HCT116 (cell line): ENCODE measurements at regions not wholly inside any gene's neighbourhood (a gene's known extent, or its start where the extent isn't known, plus 50 kb on each side); places are given as distances from the start of the nearest gene placed in this dataset.
A peak's percentile ranks its signal among the peaks of the same experiment; 100 is the strongest.

ENCODE experiments used
- ATAC-seq: fragments of 200-7000 bp; cut with Tn5 transposase; 2 replicates; pipeline ENCODE4 v1.9.1; 2020; ENCODE audit warnings: mild to moderate bottlenecking, moderate library complexity
- BruUV-seq: library from RNA; stranded (reverse); fragments of 400-500 nt; replicated peaks from 2 replicates; lab custom pipeline; 2021; lab: Mats Ljungman, UMichigan
- CTCF ChIA-PET: fragments of 300-600 bp; sonication (Branson Sonifier 250); formaldehyde crosslinking; loops from one replicate; lab custom pipeline; 2021; ENCODE audit warnings: antibody characterized with exemption; lab: Charles Lee
- POLR2A ChIA-PET: fragments of 300-600, 350-600 bp; sonication (Branson Sonifier 250); formaldehyde crosslinking; loops from one replicate; lab custom pipeline; 2021; ENCODE audit warnings: antibody characterized with exemption; lab: Charles Lee
- RAD21 ChIA-PET, 2 experiments: fragments of 300-600 bp; sonication (Branson Sonifier 250); formaldehyde crosslinking; loops; one replicate each; lab custom pipeline; 2023; ENCODE audit warnings: low total read pairs in 2 of 2; ENCODE audit not compliant: uncharacterized antibody in 2 of 2, unreplicated experiment in 2 of 2, low non-redundant PET in 1 of 2; lab: Charles Lee
- DNase-seq: peaks from one replicate; pipeline ENCODE4 v3.0.0-alpha.2; 2010; ENCODE audit warnings: low read depth, low spot score
- H2AFZ ChIP-seq: fragments of 200-600 bp; shearing (Covaris generic), sonication (generic); 2 replicates; pipeline ENCODE4 v1.6.1; 2017; ENCODE audit warnings: low read depth, mixed run types, mixed read lengths, antibody characterized with exemption, low read length; ENCODE audit not compliant: poor library complexity, severe bottlenecking
- H3K27ac ChIP-seq: 2 replicates; pipeline ENCODE4 v1.5.1; 2012; ENCODE audit warnings: low read depth, low read length
- H3K27me3 ChIP-seq: fragments of 200-600 bp; sonication (generic); 2 replicates; pipeline ENCODE4 v1.6.1; 2016; ENCODE audit warnings: mixed run types, low read length, mixed read lengths; ENCODE audit not compliant: insufficient read depth
- H3K36me3 ChIP-seq, 2 experiments: fragments of 200-500 bp in 1 of 2; fragments of 200-600 bp in 1 of 2; sonication (Bioruptor generic) in 1 of 2; sonication (generic) in 1 of 2; 2 replicates each; pipeline versions ENCODE4 v1.5.1 to v1.6.1; 2014 to 2016; ENCODE audit warnings: low read length in 2 of 2, inconsistent platforms in 1 of 2, mixed read lengths in 1 of 2, mixed run types in 1 of 2; ENCODE audit not compliant: insufficient read depth in 2 of 2, control insufficient read depth in 1 of 2
- H3K4me1 ChIP-seq, 2 experiments: fragments of 200-600 bp in 1 of 2; sonication (generic) in 1 of 2; 2 replicates each; pipeline versions ENCODE4 v1.5.1 to v1.6.1; 2012 to 2017; ENCODE audit warnings: low read length in 2 of 2, inconsistent platforms in 1 of 2, mild to moderate bottlenecking in 1 of 2, mixed read lengths in 1 of 2, mixed run types in 1 of 2, moderate library complexity in 1 of 2; ENCODE audit not compliant: insufficient read depth in 2 of 2, control insufficient read depth in 1 of 2
- H3K4me2 ChIP-seq: fragments of 200-600 bp; sonication (generic); 2 replicates; pipeline ENCODE4 v1.6.1; 2017; ENCODE audit warnings: mixed run types, low read length, mixed read lengths
- H3K4me3 ChIP-seq, 2 experiments: fragments of 200-600 bp in 1 of 2; sonication (generic) in 1 of 2; replicated peaks in 1 of 2; 2 replicates each; pipeline ENCODE4 v1.5.1; 2011 to 2016; ENCODE audit warnings: low read length in 2 of 2, control low read depth in 1 of 2, low read depth in 1 of 2, mild to moderate bottlenecking in 1 of 2, mixed read lengths in 1 of 2, mixed run types in 1 of 2
- H3K79me2 ChIP-seq: fragments of 200-600 bp; sonication (generic); 2 replicates; pipeline ENCODE4 v1.6.1; 2017; ENCODE audit warnings: mild to moderate bottlenecking, mixed run types, low read length, moderate library complexity, mixed read lengths; ENCODE audit not compliant: insufficient read depth
- H3K9ac ChIP-seq: fragments of 200-600 bp; sonication (generic); 2 replicates; pipeline ENCODE4 v1.6.1; 2016; ENCODE audit warnings: low read length, mixed read lengths
- H3K9me2 ChIP-seq: fragments of 200-600 bp; sonication (generic), shearing (Covaris generic); 2 replicates; pipeline ENCODE4 v1.6.1; 2017; ENCODE audit warnings: mixed run types, mild to moderate bottlenecking, moderate library complexity; ENCODE audit not compliant: insufficient read depth
- H3K9me3 ChIP-seq, 2 experiments: fragments of 200-500 bp in 1 of 2; fragments of 200-600 bp in 1 of 2; sonication (Bioruptor generic) in 1 of 2; sonication (generic) in 1 of 2; 2 replicates each; pipeline ENCODE4 v1.6.1; 2014 to 2017; ENCODE audit warnings: low read length in 2 of 2, mixed read lengths in 2 of 2, inconsistent platforms in 1 of 2, low read depth in 1 of 2, mild to moderate bottlenecking in 1 of 2, mixed run types in 1 of 2, moderate library complexity in 1 of 2; ENCODE audit not compliant: control insufficient read depth in 1 of 2, insufficient read depth in 1 of 2
- H4K20me1 ChIP-seq: fragments of 200-600 bp; sonication (generic), shearing (Covaris generic); 2 replicates; pipeline ENCODE4 v1.6.1; 2017; ENCODE audit warnings: mixed run types, mild to moderate bottlenecking, moderate library complexity; ENCODE audit not compliant: insufficient read depth
- CEBPB ChIP-seq: IDR thresholded peaks from 2 replicates; pipeline ENCODE4 v1.6.1; 2012; ENCODE audit warnings: low read depth
- CTCF ChIP-seq, 3 experiments: fragments of 200-600 bp in 1 of 3; sonication (generic) in 1 of 3; IDR thresholded peaks in 2 of 3; conservative IDR thresholded peaks in 1 of 3; 2 replicates each; pipeline ENCODE4 v1.5.1; 2012 to 2017; ENCODE audit warnings: low read depth in 2 of 3, low read length in 2 of 3, antibody characterized with exemption in 1 of 3, borderline replicate concordance in 1 of 3, control low read depth in 1 of 3, mild to moderate bottlenecking in 1 of 3, mixed read lengths in 1 of 3, mixed run types in 1 of 3, moderate library complexity in 1 of 3; ENCODE audit not compliant: insufficient read depth in 1 of 3
- EGR1 ChIP-seq: IDR thresholded peaks from 2 replicates; pipeline ENCODE4 v1.6.1; 2012; ENCODE audit warnings: low read depth
- FOSL1 ChIP-seq: IDR thresholded peaks from 2 replicates; pipeline ENCODE4 v1.6.1; 2012; ENCODE audit warnings: low read depth
- POLR2A ChIP-seq: IDR thresholded peaks from 2 replicates; pipeline ENCODE4 v1.7.0; 2011; ENCODE audit warnings: borderline replicate concordance; ENCODE audit not compliant: insufficient read depth, insufficient read length; ENCODE audit errors: extremely low read depth
- POLR2AphosphoS5 ChIP-seq: IDR thresholded peaks from 2 replicates; pipeline ENCODE4 v1.6.1; 2011; ENCODE audit warnings: mild to moderate bottlenecking, low read depth, low read length, moderate library complexity
- RAD21 ChIP-seq: IDR thresholded peaks from 2 replicates; pipeline ENCODE4 v1.6.1; 2012; ENCODE audit warnings: low read depth, mild to moderate bottlenecking
- SIN3A ChIP-seq: IDR thresholded peaks from 2 replicates; pipeline ENCODE4 v1.6.1; 2012; ENCODE audit warnings: low read depth
- TCF7L2 ChIP-seq: IDR thresholded peaks from 2 replicates; pipeline ENCODE4 v1.7.0; 2011; ENCODE audit warnings: borderline replicate concordance, inconsistent platforms; ENCODE audit not compliant: insufficient read depth, insufficient read length; ENCODE audit errors: extremely low read depth
- ZFX ChIP-seq: fragments of 450-650 bp; IDR thresholded peaks from 2 replicates; pipeline ENCODE4 v1.6.1; 2017
- ZNF274 ChIP-seq: fragments of 200-500 bp; sonication (Bioruptor generic); IDR thresholded peaks from 2 replicates; pipeline ENCODE4 v1.6.1; 2014; ENCODE audit warnings: mild to moderate bottlenecking, low read depth, low read length, inconsistent platforms
- intact Hi-C: fragments of 100-400 bp; cut with micrococcal nuclease; formaldehyde crosslinking; loops from 2 replicates; pipeline ENCODE4 v1.10.0; 2022

- TF ChIP-seq CTCF (IDR thresholded peaks at IDR 0.05 in 2 of 3, conservative IDR thresholded peaks at IDR 0.05 in 1 of 3; ENCODE audit: borderline replicate concordance in 1 of 3, insufficient read depth in 1 of 3, low read depth in 2 of 3, low read length in 2 of 3): no peak
- TF ChIP-seq EGR1: no peak
These were observed 916.6 kb downstream of the IPMK start (continued) for GRCh38 chr10:57351076-57351475.

DNA sequence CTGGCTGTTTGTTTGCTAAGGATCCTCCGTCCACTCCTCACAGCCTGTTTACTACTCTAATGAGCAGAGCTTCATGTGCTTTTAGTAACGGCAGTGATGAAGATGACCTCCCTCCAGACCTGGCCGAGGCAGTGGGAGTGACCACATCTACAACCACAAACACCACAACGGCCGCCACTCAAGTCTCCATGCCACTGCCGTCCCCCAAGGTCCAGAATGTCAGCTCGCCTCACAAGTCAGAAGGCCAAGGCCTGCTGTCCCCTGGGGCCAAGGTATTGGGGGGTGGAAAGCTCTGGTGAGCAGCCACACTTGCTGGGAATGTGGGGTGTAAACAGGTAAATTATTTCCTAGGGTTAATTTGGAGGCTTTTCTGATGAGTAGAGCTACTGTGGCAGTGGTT is 926.4 kb downstream of the IPMK start:
- CTCF ChIA-PET: no interaction called here
- H3K27ac ChIP-seq: no peak overlapping the region
- no peak overlapping the region for H3K4me2 ChIP-seq
- DNase-seq (no peak), ATAC-seq (no peak)
- RAD21 ChIA-PET: no interaction called here
- no peak overlapping the region for H3K9ac ChIP-seq
- no peaks in the 10 kb centered on the region for H3K27me3 ChIP-seq
- BruUV-seq: no TSS peak
- H3K4me3 ChIP-seq: no peak overlapping the region
- H3K9me2 ChIP-seq: no peaks in the 10 kb centered on the region
- intact Hi-C loops: no loop called here
- no peaks in the 10 kb centered on the region for H4K20me1 ChIP-seq
- POLR2A ChIA-PET: no interaction called here
- H3K79me2 ChIP-seq: no peaks in the 10 kb centered on the region
- no peaks in the 10 kb centered on the region for H3K36me3 ChIP-seq
- peaks cover 0 to 14% of the 10 kb centered on the region in 2 experiments; a peak in 2 of 4 replicates for H3K9me3 ChIP-seq
- H2AFZ ChIP-seq: no peak overlapping the region
- H3K4me1 ChIP-seq: no peaks in the 10 kb centered on the region
- TF ChIP-seq RAD21 (no peak), POLR2AphosphoS5 (no peak)

DNA sequence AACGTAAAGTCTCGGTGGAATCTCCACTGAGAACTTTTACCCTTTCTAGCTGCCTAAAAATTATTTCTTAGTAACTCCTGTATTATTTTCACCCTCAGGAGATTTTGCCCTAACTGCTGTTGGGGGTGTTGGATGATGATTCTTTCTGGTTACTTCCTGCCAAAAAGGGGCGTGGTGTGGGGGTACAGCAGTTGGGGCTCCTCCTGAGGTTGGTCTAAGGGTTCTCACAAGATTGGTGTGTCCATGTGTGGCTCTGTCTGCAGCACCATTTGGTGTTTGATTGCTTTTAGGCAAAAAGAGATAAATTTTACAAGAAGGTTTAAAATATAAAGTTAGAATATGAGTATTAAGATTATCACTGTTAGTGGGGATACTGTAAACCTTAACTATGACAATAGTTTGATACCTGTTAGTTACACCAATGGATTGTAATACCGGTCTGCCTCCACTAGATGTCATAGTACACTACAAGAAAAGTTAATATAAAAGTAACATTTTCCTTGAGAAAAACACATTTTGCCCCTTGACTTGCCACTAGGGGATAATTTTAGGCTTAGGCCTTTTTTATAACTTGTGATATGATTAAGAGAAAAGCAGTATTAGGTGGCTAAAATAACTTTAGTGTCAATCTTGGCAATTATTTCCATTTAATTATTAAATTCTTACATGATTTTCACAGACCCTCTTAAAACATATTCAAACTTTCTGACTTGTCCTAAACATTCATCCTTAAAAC is 928.7 kb downstream of the IPMK start:
- peak; percentile 47; the same call in 1 of the 2 replicates for ATAC-seq
- RAD21 ChIA-PET: no interaction called here
- H2AFZ ChIP-seq: no peak overlapping the region
- H3K27ac ChIP-seq: no peak overlapping the region
- no peaks in the 10 kb centered on the region for H4K20me1 ChIP-seq
- H3K9me2 ChIP-seq: no peaks in the 10 kb centered on the region
- intact Hi-C loops: loop anchor here (1.0 to 2.0 kb wide), 3 partner anchors 318 to 814 kb away; no protein-coding TSS in a partner anchor
- H3K79me2 ChIP-seq: no peaks in the 10 kb centered on the region
- no TSS peak for BruUV-seq
- H3K4me3 ChIP-seq: no peak overlapping the region
- H3K9me3 ChIP-seq: peaks cover 0 to 10% of the 10 kb centered on the region in 2 experiments; a peak in 2 of 4 replicates
- DNase-seq: no peak
- H3K36me3 ChIP-seq: no peaks in the 10 kb centered on the region
- H3K9ac ChIP-seq: no peak overlapping the region
- CTCF ChIA-PET: interaction anchor here (1.2 to 1.7 kb wide), 2 partner anchors 814 kb away, joined by 3 to 5 read pairs; no protein-coding TSS in a partner anchor
- no peak overlapping the region for H3K4me2 ChIP-seq
- POLR2A ChIA-PET: no interaction called here
- no peaks in the 10 kb centered on the region for H3K4me1 ChIP-seq
- H3K27me3 ChIP-seq: no peaks in the 10 kb centered on the region
- no peak for TF ChIP-seq FOSL1
- TF ChIP-seq POLR2A: no peak
- no peak for TF ChIP-seq ZNF274
- TF ChIP-seq SIN3A: no peak
- peak; percentile 40 for TF ChIP-seq RAD21
- no peak for TF ChIP-seq ZFX
- no peak for TF ChIP-seq TCF7L2
- no peak for TF ChIP-seq CEBPB
- peak; percentile 22 to 64 (median 50); a peak in 5 of 6 replicates for TF ChIP-seq CTCF (IDR thresholded peaks at IDR 0.05 in 2 of 3, conservative IDR thresholded peaks at IDR 0.05 in 1 of 3; ENCODE audit: borderline replicate concordance in 1 of 3, insufficient read depth in 1 of 3, low read depth in 2 of 3, low read length in 2 of 3)
